GM12878 (cell line): ENCODE measurements at regions not wholly inside any gene's neighbourhood (a gene's known extent, or its start where the extent isn't known, plus 50 kb on each side); places are given as distances from the start of the nearest gene placed in this dataset.

Source experiments
- ATAC-seq: fragments of 200-7000 bp; cut with Tn5 transposase; 3 replicates; pipeline ENCODE4 v1.9.1; 2020; ENCODE audit warnings: mild to moderate bottlenecking, moderate library complexity
- BruUV-seq: library from RNA; stranded (reverse); fragments of 400-500 nt; replicated peaks from 2 replicates; lab custom pipeline; 2021; lab: Mats Ljungman, UMichigan
- CTCF ChIA-PET: fragments of 300-600 bp; sonication (Branson Sonifier 250); formaldehyde crosslinking; extraction: SDS; loops from one replicate; lab custom pipeline; 2021; ENCODE audit warnings: inconsistent platforms; lab: Yijun Ruan, JAX
- POLR2A ChIA-PET: fragments of 350-600 bp; formaldehyde crosslinking; extraction: SDS; loops from one replicate; lab custom pipeline; 2021; ENCODE audit warnings: inconsistent platforms; lab: Charles Lee
- RAD21 ChIA-PET: fragments of 300-600 bp; sonication (Branson Sonifier 250); formaldehyde crosslinking; loops from one replicate; lab custom pipeline; 2023; ENCODE audit warnings: antibody characterized with exemption; ENCODE audit not compliant: unreplicated experiment; lab: Charles Lee
- SMC1A ChIA-PET: fragments of 300-600 bp; sonication (Branson Sonifier 250); formaldehyde crosslinking; loops from one replicate; lab custom pipeline; 2023; ENCODE audit not compliant: unreplicated experiment, uncharacterized antibody; lab: Charles Lee
- DNase-seq: peaks from one replicate; pipeline ENCODE4 v3.0.0-alpha.2; 2011; ENCODE audit warnings: low read depth, low spot score
- FAIRE-seq: peaks from 3 replicates; lab custom pipeline; 2011; peaks lifted over from hg19 to GRCh38; lab: Jason Lieb, UNC
- H2AFZ ChIP-seq: 2 replicates; pipeline ENCODE4 v1.6.0; 2011; ENCODE audit warnings: low read depth, low read length, control low read depth; ENCODE audit not compliant: control insufficient read depth
- H3K27ac ChIP-seq: 2 replicates; pipeline ENCODE4 v1.5.1; 2011; ENCODE audit warnings: control low read depth; ENCODE audit not compliant: control insufficient read depth, insufficient read depth
- H3K27me3 ChIP-seq, 2 experiments: replicated peaks in 1 of 2; 2 replicates each; pipeline versions ENCODE4 v1.6.0 to v1.6.1; 2011; ENCODE audit warnings: low read length in 1 of 2; ENCODE audit not compliant: control insufficient read depth in 2 of 2, insufficient read depth in 2 of 2
- H3K36me3 ChIP-seq, 2 experiments: 2 replicates each; pipeline ENCODE4 v1.5.1; 2011; ENCODE audit warnings: low read length in 1 of 2; ENCODE audit not compliant: control insufficient read depth in 2 of 2, insufficient read depth in 2 of 2
- H3K4me1 ChIP-seq: 2 replicates; pipeline ENCODE4 v1.6.1; 2011; ENCODE audit warnings: mild to moderate bottlenecking, low read length, moderate library complexity, mixed read lengths; ENCODE audit not compliant: control insufficient read depth, insufficient read depth
- H3K4me2 ChIP-seq: 2 replicates; pipeline ENCODE4 v1.6.0; 2011; ENCODE audit warnings: control low read depth; ENCODE audit not compliant: control insufficient read depth, insufficient read depth
- H3K4me3 ChIP-seq: fragments of 200-600 bp; sonication (generic); 2 replicates; pipeline ENCODE4 v1.5.1; 2016
- H3K79me2 ChIP-seq: 2 replicates; pipeline ENCODE4 v1.6.0; 2011; ENCODE audit warnings: low read length; ENCODE audit not compliant: control insufficient read depth, insufficient read depth
- H3K9ac ChIP-seq: 2 replicates; pipeline ENCODE4 v1.8.0; 2011; ENCODE audit warnings: low read length, control low read depth, mixed read lengths; ENCODE audit not compliant: control insufficient read depth, insufficient read depth
- H3K9me3 ChIP-seq: replicated peaks from 3 replicates; pipeline ENCODE4 v1.5.1; 2011; ENCODE audit warnings: mild to moderate bottlenecking, low read length; ENCODE audit not compliant: control insufficient read depth, insufficient read depth
- H4K20me1 ChIP-seq: 2 replicates; pipeline ENCODE4 v1.6.0; 2011; ENCODE audit not compliant: control insufficient read depth, insufficient read depth
- E2F8 ChIP-seq: fragments of 450-650 bp; IDR thresholded peaks from 2 replicates; pipeline ENCODE4 v1.6.1; 2018; ENCODE audit warnings: mild to moderate bottlenecking, low read depth, moderate library complexity; ENCODE audit not compliant: partially characterized antibody
- HDAC2 ChIP-seq: fragments of 200-600 bp; sonication (generic); IDR thresholded peaks from 2 replicates; pipeline ENCODE4 v1.6.1; 2017
- IRF3 ChIP-seq: fragments of 450-650 bp; IDR thresholded peaks from 2 replicates; pipeline ENCODE4 v1.6.1; 2014; ENCODE audit warnings: mild to moderate bottlenecking
- JUNB ChIP-seq: IDR thresholded peaks from 2 replicates; pipeline ENCODE4 v1.6.1; 2016; ENCODE audit warnings: antibody characterized with exemption, mild to moderate bottlenecking
- PAX5 ChIP-seq: IDR thresholded peaks from 2 replicates; pipeline ENCODE4 v1.6.1; 2011; ENCODE audit warnings: low read depth, low read length, borderline replicate concordance
- RAD21 ChIP-seq: IDR thresholded peaks from 2 replicates; pipeline ENCODE4 v1.6.1; 2011; ENCODE audit warnings: mild to moderate bottlenecking, low read depth, low read length, moderate library complexity; ENCODE audit not compliant: insufficient read depth
- SUZ12 ChIP-seq: fragments of 200-600 bp; sonication (generic); IDR thresholded peaks from one replicate; pipeline ENCODE4 v1.6.1; 2018; ENCODE audit warnings: antibody characterized with exemption, mild to moderate bottlenecking; ENCODE audit not compliant: unreplicated experiment
- ZNF207 ChIP-seq: fragments of 450-650 bp; IDR thresholded peaks from 2 replicates; pipeline ENCODE4 v1.6.1; 2014; ENCODE audit warnings: antibody characterized with exemption, mild to moderate bottlenecking, borderline replicate concordance
- ZNF384 ChIP-seq: IDR thresholded peaks from 2 replicates; pipeline ENCODE4 v1.6.1; 2012; ENCODE audit warnings: low read depth, mild to moderate bottlenecking, low read length, improper control_type of control experiment, borderline replicate concordance
- ZNF622 ChIP-seq: fragments of 450-650 bp; IDR thresholded peaks from 2 replicates; pipeline ENCODE4 v1.6.1; 2017; ENCODE audit warnings: mild to moderate bottlenecking, inconsistent platforms
- WGBS: methylation state at CpG from one replicate; pipeline ENCODE4 v1.1.6; 2016; ENCODE audit warnings: low lambda C conversion rate; ENCODE audit not compliant: insufficient replicate concordance, insufficient coverage; ENCODE audit errors: missing lambda C conversion rate; 5-methylcytosine and 5-hydroxymethylcytosine counted together
- in situ Hi-C: fragments of 300-500 bp; cut with MboI; formaldehyde crosslinking; loops from 9 replicates; pipeline ENCODE4 v1.14.3; 2018; ENCODE audit warnings: mixed read lengths
- intact Hi-C: fragments of 100-400 bp; cut with micrococcal nuclease; formaldehyde crosslinking; loops from one replicate; pipeline ENCODE4 v1.14.2; 2022; ENCODE audit not compliant: unreplicated experiment

DNA sequence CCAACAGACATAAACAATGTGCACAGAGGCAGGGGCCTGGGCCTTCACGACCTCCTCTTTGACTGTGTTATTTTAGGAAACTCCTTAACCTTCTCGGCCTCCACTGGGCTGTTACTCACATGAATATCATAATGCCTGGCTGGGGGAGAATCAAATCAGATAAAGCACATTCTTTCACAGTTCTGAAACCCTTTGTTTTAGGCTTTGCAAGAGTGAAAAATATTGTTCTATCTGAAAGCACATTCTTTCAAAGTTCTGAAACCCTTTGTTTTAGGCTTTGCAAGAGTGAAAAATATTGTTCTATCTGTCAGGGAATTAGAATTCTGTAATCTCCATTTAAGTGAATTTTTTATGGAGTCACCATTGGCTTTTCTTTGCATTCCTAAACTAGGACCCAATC is 50.7 kb upstream of the SYNDIG1 start:
- Histone ChIP-seq H3K9me3 (no peaks in the 10 kb centered on the region; the same call in 2 of the 3 replicates), H3K36me3 (no peaks in the 10 kb centered on the region), H3K27me3 (no peaks in the 10 kb centered on the region), H4K20me1 (no peaks in the 10 kb centered on the region), H3K79me2 (no peaks in the 10 kb centered on the region), H2AFZ (no peak overlapping the region), H3K4me2 (no peak overlapping the region), H3K27ac (no peak overlapping the region), H3K4me1 (no peaks in the 10 kb centered on the region), H3K4me3 (no peak overlapping the region), H3K9ac (no peak overlapping the region)
- ChIA-PET CTCF (no interaction called here), POLR2A (no interaction called here), RAD21 (no interaction called here), SMC1A (no interaction called here)
- TF ChIP-seq ZNF207 (no peak), IRF3 (no peak), ZNF384 (no peak), JUNB (no peak)
- BruUV-seq: no TSS peak
- in situ Hi-C loops (no loop called here), intact Hi-C loops (no loop called here)
- DNase-seq: no peak
- FAIRE-seq: no peak
- WGBS: 0% methylated on average over 2 of the region's 2 CpGs
- no peak for ATAC-seq

GRCh38 chr20:24417485-24417884 is 51.9 kb upstream of the SYNDIG1 start:
- RAD21 ChIA-PET: no interaction called here

More at GRCh38 chr20:24417485-24417884, 51.9 kb upstream of the SYNDIG1 start:
- TF ChIP-seq RAD21 (no peak), HDAC2 (no peak), ZNF622 (no peak), SUZ12 (no peak), E2F8 (no peak), PAX5 (no peak)
- in situ Hi-C loops (no loop called here), intact Hi-C loops (no loop called here)
- Histone ChIP-seq H3K4me3 (no peak overlapping the region), H3K4me1 (no peaks in the 10 kb centered on the region), H3K79me2 (no peaks in the 10 kb centered on the region), H3K9me3 (no peaks in the 10 kb centered on the region; the same call in 2 of the 3 replicates), H3K36me3 (no peaks in the 10 kb centered on the region), H3K9ac (no peak overlapping the region), H3K27me3 (no peaks in the 10 kb centered on the region), H3K4me2 (no peak overlapping the region), H4K20me1 (no peaks in the 10 kb centered on the region), H3K27ac (no peak overlapping the region), H2AFZ (no peak overlapping the region)
- ChIA-PET SMC1A (no interaction called here), POLR2A (no interaction called here), CTCF (no interaction called here)
- FAIRE-seq (no peak), ATAC-seq (no peak), DNase-seq (no peak)
- 53% methylated on average over 11 of the region's 11 CpGs for WGBS
- no TSS peak for BruUV-seq
